ENCODE measurements at regions not wholly inside any gene's neighbourhood (a gene's known extent, or its start where the extent isn't known, plus 50 kb on each side); places are given as distances from the start of the nearest gene placed in this dataset.

- Histone ChIP-seq H3K27me3 (ENCODE audit: control insufficient read depth in 1 of 2, insufficient read depth in 2 of 2, low read length in 2 of 2) (peaks cover 4 to 52% of the 10 kb centered on the region in 2 experiments), H3K79me2 (ENCODE audit: insufficient read depth, low read length) (no peaks in the 10 kb centered on the region), H3K9ac (ENCODE audit: insufficient read depth, low read depth, low read length) (no peak overlapping the region), H3K4me3 (replicated peaks in 1 of 3; ENCODE audit: insufficient read depth in 1 of 3, low read depth in 2 of 3, low read length in 3 of 3) (no peak overlapping the region), H3K4me1 (ENCODE audit: insufficient read depth, low read length) (peaks cover 49% of the 10 kb centered on the region), H3K36me3 (replicated peaks in 1 of 2; ENCODE audit: control insufficient read depth in 1 of 2, insufficient read depth in 2 of 2, low read length in 2 of 2) (no peaks in the 10 kb centered on the region), H3K27ac (ENCODE audit: extremely low read length, insufficient read depth, low read length) (no peak overlapping the region), H3K9me3 (ENCODE audit: low read length) (no peaks in the 10 kb centered on the region), H4K20me1 (ENCODE audit: insufficient read depth, low read length) (no peaks in the 10 kb centered on the region), H2AFZ (ENCODE audit: low read length) (no peak overlapping the region), H3K4me2 (ENCODE audit: low read depth, low read length) (no peak overlapping the region)
- no peak for DNase-seq (ENCODE audit: low spot score)
- CTCF ChIA-PET (ENCODE audit: low intra/inter-chr PET ratio, low total read pairs), result no interaction called here
- TF ChIP-seq GLI4 (CRISPR knock-in tag; IDR thresholded peaks at IDR 0.05; ENCODE audit: borderline replicate concordance) (no peak), ADNP (CRISPR knock-in tag; IDR thresholded peaks at IDR 0.05) (no peak), DBP (CRISPR knock-in tag; IDR thresholded peaks at IDR 0.05; ENCODE audit: not compliant biosample characterization) (no peak), ZBTB43 (CRISPR knock-in tag; conservative IDR thresholded peaks at IDR 0.05) (no peak), ZNF674 (CRISPR knock-in tag; IDR thresholded peaks at IDR 0.05; ENCODE audit: low read depth) (no peak), HIVEP1 (CRISPR knock-in tag; IDR thresholded peaks at IDR 0.05) (no peak), KLF15 (CRISPR knock-in tag; IDR thresholded peaks at IDR 0.05; ENCODE audit: borderline replicate concordance) (no peak), ZNF30 (CRISPR knock-in tag; IDR thresholded peaks at IDR 0.05) (no peak), PITX1 (CRISPR knock-in tag; IDR thresholded peaks at IDR 0.05) (no peak)
- TF ChIP-seq, protein P1, sequence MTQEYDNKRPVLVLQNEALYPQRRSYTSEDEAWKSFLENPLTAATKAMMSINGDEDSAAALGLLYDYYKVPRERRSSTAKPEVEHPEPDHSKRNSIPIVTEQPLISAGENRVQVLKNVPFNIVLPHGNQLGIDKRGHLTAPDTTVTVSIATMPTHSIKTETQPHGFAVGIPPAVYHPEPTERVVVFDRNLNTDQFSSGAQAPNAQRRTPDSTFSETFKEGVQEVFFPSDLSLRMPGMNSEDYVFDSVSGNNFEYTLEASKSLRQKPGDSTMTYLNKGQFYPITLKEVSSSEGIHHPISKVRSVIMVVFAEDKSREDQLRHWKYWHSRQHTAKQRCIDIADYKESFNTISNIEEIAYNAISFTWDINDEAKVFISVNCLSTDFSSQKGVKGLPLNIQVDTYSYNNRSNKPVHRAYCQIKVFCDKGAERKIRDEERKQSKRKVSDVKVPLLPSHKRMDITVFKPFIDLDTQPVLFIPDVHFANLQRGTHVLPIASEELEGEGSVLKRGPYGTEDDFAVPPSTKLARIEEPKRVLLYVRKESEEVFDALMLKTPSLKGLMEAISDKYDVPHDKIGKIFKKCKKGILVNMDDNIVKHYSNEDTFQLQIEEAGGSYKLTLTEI (CRISPR knock-in tag; conservative IDR thresholded peaks at IDR 0.05), result no peak
- TF ChIP-seq, protein P2, sequence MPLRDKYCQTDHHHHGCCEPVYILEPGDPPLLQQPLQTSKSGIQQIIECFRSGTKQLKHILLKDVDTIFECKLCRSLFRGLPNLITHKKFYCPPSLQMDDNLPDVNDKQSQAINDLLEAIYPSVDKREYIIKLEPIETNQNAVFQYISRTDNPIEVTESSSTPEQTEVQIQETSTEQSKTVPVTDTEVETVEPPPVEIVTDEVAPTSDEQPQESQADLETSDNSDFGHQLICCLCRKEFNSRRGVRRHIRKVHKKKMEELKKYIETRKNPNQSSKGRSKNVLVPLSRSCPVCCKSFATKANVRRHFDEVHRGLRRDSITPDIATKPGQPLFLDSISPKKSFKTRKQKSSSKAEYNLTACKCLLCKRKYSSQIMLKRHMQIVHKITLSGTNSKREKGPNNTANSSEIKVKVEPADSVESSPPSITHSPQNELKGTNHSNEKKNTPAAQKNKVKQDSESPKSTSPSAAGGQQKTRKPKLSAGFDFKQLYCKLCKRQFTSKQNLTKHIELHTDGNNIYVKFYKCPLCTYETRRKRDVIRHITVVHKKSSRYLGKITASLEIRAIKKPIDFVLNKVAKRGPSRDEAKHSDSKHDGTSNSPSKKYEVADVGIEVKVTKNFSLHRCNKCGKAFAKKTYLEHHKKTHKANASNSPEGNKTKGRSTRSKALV (CRISPR knock-in tag; IDR thresholded peaks at IDR 0.05), result no peak
- in situ Hi-C loops (cut with HindIII; ENCODE audit: extremely low pct_ligation_motif_present, low pct_unique_long_range_greater_than_20kb), result no loop called here
- ATAC-seq, result no peak
- FAIRE-seq, result no peak
- 77% methylated on average over 12 of the region's 18 CpGs for WGBS (ENCODE audit: low lambda C conversion rate)
- intact Hi-C loops (cut with micrococcal nuclease; ENCODE audit: unreplicated experiment), result no loop called here
- BruUV-seq (replicated peaks), result no TSS peak
- POLR2A ChIA-PET, result no interaction called here
These were observed 57.6 kb upstream of the GATA2 start for GRCh38 chr3:128550471-128551126.
